HCT116 (cell line): ENCODE measurements at regions not wholly inside any gene's neighbourhood (a gene's known extent, or its start where the extent isn't known, plus 50 kb on each side); places are given as distances from the start of the nearest gene placed in this dataset.

Experiments used
- ATAC-seq: fragments of 200-7000 bp; cut with Tn5 transposase; 2 replicates; pipeline ENCODE4 v1.9.1; 2020; ENCODE audit warnings: mild to moderate bottlenecking, moderate library complexity
- BruUV-seq: library from RNA; stranded (reverse); fragments of 400-500 nt; replicated peaks from 2 replicates; lab custom pipeline; 2021; lab: Mats Ljungman, UMichigan
- CTCF ChIA-PET: fragments of 300-600 bp; sonication (Branson Sonifier 250); formaldehyde crosslinking; loops from one replicate; lab custom pipeline; 2021; ENCODE audit warnings: antibody characterized with exemption; lab: Charles Lee
- POLR2A ChIA-PET: fragments of 300-600, 350-600 bp; sonication (Branson Sonifier 250); formaldehyde crosslinking; loops from one replicate; lab custom pipeline; 2021; ENCODE audit warnings: antibody characterized with exemption; lab: Charles Lee
- RAD21 ChIA-PET, 2 experiments: fragments of 300-600 bp; sonication (Branson Sonifier 250); formaldehyde crosslinking; loops; one replicate each; lab custom pipeline; 2023; ENCODE audit warnings: low total read pairs in 2 of 2; ENCODE audit not compliant: uncharacterized antibody in 2 of 2, unreplicated experiment in 2 of 2, low non-redundant PET in 1 of 2; lab: Charles Lee
- DNase-seq: peaks from one replicate; pipeline ENCODE4 v3.0.0-alpha.2; 2010; ENCODE audit warnings: low read depth, low spot score
- H2AFZ ChIP-seq: fragments of 200-600 bp; shearing (Covaris generic), sonication (generic); 2 replicates; pipeline ENCODE4 v1.6.1; 2017; ENCODE audit warnings: low read depth, mixed run types, mixed read lengths, antibody characterized with exemption, low read length; ENCODE audit not compliant: poor library complexity, severe bottlenecking
- H3K27ac ChIP-seq: 2 replicates; pipeline ENCODE4 v1.5.1; 2012; ENCODE audit warnings: low read depth, low read length
- H3K27me3 ChIP-seq: fragments of 200-600 bp; sonication (generic); 2 replicates; pipeline ENCODE4 v1.6.1; 2016; ENCODE audit warnings: mixed run types, low read length, mixed read lengths; ENCODE audit not compliant: insufficient read depth
- H3K36me3 ChIP-seq, 2 experiments: fragments of 200-500 bp in 1 of 2; fragments of 200-600 bp in 1 of 2; sonication (Bioruptor generic) in 1 of 2; sonication (generic) in 1 of 2; 2 replicates each; pipeline versions ENCODE4 v1.5.1 to v1.6.1; 2014 to 2016; ENCODE audit warnings: low read length in 2 of 2, inconsistent platforms in 1 of 2, mixed read lengths in 1 of 2, mixed run types in 1 of 2; ENCODE audit not compliant: insufficient read depth in 2 of 2, control insufficient read depth in 1 of 2
- H3K4me1 ChIP-seq, 2 experiments: fragments of 200-600 bp in 1 of 2; sonication (generic) in 1 of 2; 2 replicates each; pipeline versions ENCODE4 v1.5.1 to v1.6.1; 2012 to 2017; ENCODE audit warnings: low read length in 2 of 2, inconsistent platforms in 1 of 2, mild to moderate bottlenecking in 1 of 2, mixed read lengths in 1 of 2, mixed run types in 1 of 2, moderate library complexity in 1 of 2; ENCODE audit not compliant: insufficient read depth in 2 of 2, control insufficient read depth in 1 of 2
- H3K4me2 ChIP-seq: fragments of 200-600 bp; sonication (generic); 2 replicates; pipeline ENCODE4 v1.6.1; 2017; ENCODE audit warnings: mixed run types, low read length, mixed read lengths
- H3K4me3 ChIP-seq, 2 experiments: fragments of 200-600 bp in 1 of 2; sonication (generic) in 1 of 2; replicated peaks in 1 of 2; 2 replicates each; pipeline ENCODE4 v1.5.1; 2011 to 2016; ENCODE audit warnings: low read length in 2 of 2, control low read depth in 1 of 2, low read depth in 1 of 2, mild to moderate bottlenecking in 1 of 2, mixed read lengths in 1 of 2, mixed run types in 1 of 2
- H3K79me2 ChIP-seq: fragments of 200-600 bp; sonication (generic); 2 replicates; pipeline ENCODE4 v1.6.1; 2017; ENCODE audit warnings: mild to moderate bottlenecking, mixed run types, low read length, moderate library complexity, mixed read lengths; ENCODE audit not compliant: insufficient read depth
- H3K9ac ChIP-seq: fragments of 200-600 bp; sonication (generic); 2 replicates; pipeline ENCODE4 v1.6.1; 2016; ENCODE audit warnings: low read length, mixed read lengths
- H3K9me2 ChIP-seq: fragments of 200-600 bp; sonication (generic), shearing (Covaris generic); 2 replicates; pipeline ENCODE4 v1.6.1; 2017; ENCODE audit warnings: mixed run types, mild to moderate bottlenecking, moderate library complexity; ENCODE audit not compliant: insufficient read depth
- H3K9me3 ChIP-seq, 2 experiments: fragments of 200-500 bp in 1 of 2; fragments of 200-600 bp in 1 of 2; sonication (Bioruptor generic) in 1 of 2; sonication (generic) in 1 of 2; 2 replicates each; pipeline ENCODE4 v1.6.1; 2014 to 2017; ENCODE audit warnings: low read length in 2 of 2, mixed read lengths in 2 of 2, inconsistent platforms in 1 of 2, low read depth in 1 of 2, mild to moderate bottlenecking in 1 of 2, mixed run types in 1 of 2, moderate library complexity in 1 of 2; ENCODE audit not compliant: control insufficient read depth in 1 of 2, insufficient read depth in 1 of 2
- H4K20me1 ChIP-seq: fragments of 200-600 bp; sonication (generic), shearing (Covaris generic); 2 replicates; pipeline ENCODE4 v1.6.1; 2017; ENCODE audit warnings: mixed run types, mild to moderate bottlenecking, moderate library complexity; ENCODE audit not compliant: insufficient read depth
- CEBPB ChIP-seq: IDR thresholded peaks from 2 replicates; pipeline ENCODE4 v1.6.1; 2012; ENCODE audit warnings: low read depth
- ELF1 ChIP-seq: IDR thresholded peaks from 2 replicates; pipeline ENCODE4 v1.6.1; 2012; ENCODE audit warnings: low read depth, borderline replicate concordance
- FOSL1 ChIP-seq: IDR thresholded peaks from 2 replicates; pipeline ENCODE4 v1.6.1; 2012; ENCODE audit warnings: low read depth
- JUND ChIP-seq: IDR thresholded peaks from 2 replicates; pipeline ENCODE4 v1.6.1; 2012
- RAD21 ChIP-seq: IDR thresholded peaks from 2 replicates; pipeline ENCODE4 v1.6.1; 2012; ENCODE audit warnings: low read depth, mild to moderate bottlenecking
- REST ChIP-seq: IDR thresholded peaks from 2 replicates; pipeline ENCODE4 v1.6.1; 2012; ENCODE audit warnings: low read depth
- SIN3A ChIP-seq: IDR thresholded peaks from 2 replicates; pipeline ENCODE4 v1.6.1; 2012; ENCODE audit warnings: low read depth
- ZFX ChIP-seq: fragments of 450-650 bp; IDR thresholded peaks from 2 replicates; pipeline ENCODE4 v1.6.1; 2017
- intact Hi-C: fragments of 100-400 bp; cut with micrococcal nuclease; formaldehyde crosslinking; loops from 2 replicates; pipeline ENCODE4 v1.10.0; 2022
- TF ChIP-seq, protein P1 (sequence below), 3 experiments: fragments of 200-600 bp in 1 of 3; sonication (generic) in 1 of 3; IDR thresholded peaks in 2 of 3; conservative IDR thresholded peaks in 1 of 3; 2 replicates each; pipeline ENCODE4 v1.5.1; 2012 to 2017; ENCODE audit warnings: low read depth in 2 of 3, low read length in 2 of 3, antibody characterized with exemption in 1 of 3, borderline replicate concordance in 1 of 3, control low read depth in 1 of 3, mild to moderate bottlenecking in 1 of 3, mixed read lengths in 1 of 3, mixed run types in 1 of 3, moderate library complexity in 1 of 3; ENCODE audit not compliant: insufficient read depth in 1 of 3

GRCh38 chr10:60663850-60664249, 114.4 kb upstream of the CDK1 start:
- 0 out of 2 replicates have a peak overlapping the region, but pooled peaks have one; percentile 3 for H3K4me2 ChIP-seq
- H3K27ac ChIP-seq: no peak overlapping the region
- intact Hi-C loops: loop anchor here (10.0 kb wide), 1 partner anchor 101 kb away; no protein-coding TSS in a partner anchor
- ChIA-PET RAD21 (no interaction called here), POLR2A (interaction anchor here (1.0 kb wide), 1 partner anchor 9 kb away, joined by 4 read pairs; no protein-coding TSS in a partner anchor), CTCF (interaction anchor here (0.9 kb wide), 1 partner anchor 17 kb away, joined by 3 read pairs; no protein-coding TSS in a partner anchor)
- H3K36me3 ChIP-seq: no peaks in the 10 kb centered on the region
- H3K9me2 ChIP-seq: no peaks in the 10 kb centered on the region
- no TSS peak for BruUV-seq
- TF ChIP-seq CEBPB: no peak
- no peak for TF ChIP-seq ZFX
- no peaks in the 10 kb centered on the region for H3K79me2 ChIP-seq
- H3K9me3 ChIP-seq: no peaks in the 10 kb centered on the region
- no peak for DNase-seq
- H3K27me3 ChIP-seq: no peaks in the 10 kb centered on the region
- H3K9ac ChIP-seq: no peak overlapping the region
- no peak overlapping the region for H2AFZ ChIP-seq
- H3K4me1 ChIP-seq: peaks cover 29 to 58% of the 10 kb centered on the region in 2 experiments
- no peak for ATAC-seq
- H3K4me3 ChIP-seq: no peak overlapping the region
- H4K20me1 ChIP-seq: no peaks in the 10 kb centered on the region

- H3K9ac ChIP-seq: no peak overlapping the region
- POLR2A ChIA-PET: interaction anchor here (1.0 kb wide), 1 partner anchor 8 kb away, joined by 4 read pairs; no protein-coding TSS in a partner anchor
- no peaks in the 10 kb centered on the region for H3K36me3 ChIP-seq
- H3K9me2 ChIP-seq: no peaks in the 10 kb centered on the region
- H4K20me1 ChIP-seq: no peaks in the 10 kb centered on the region
- TF ChIP-seq RAD21 (no peak), JUND (peak; percentile 35; the same call in 1 of the 2 replicates), ELF1 (no peak), REST (no peak), SIN3A (no peak), FOSL1 (no peak)
- TF ChIP-seq, protein P1, sequence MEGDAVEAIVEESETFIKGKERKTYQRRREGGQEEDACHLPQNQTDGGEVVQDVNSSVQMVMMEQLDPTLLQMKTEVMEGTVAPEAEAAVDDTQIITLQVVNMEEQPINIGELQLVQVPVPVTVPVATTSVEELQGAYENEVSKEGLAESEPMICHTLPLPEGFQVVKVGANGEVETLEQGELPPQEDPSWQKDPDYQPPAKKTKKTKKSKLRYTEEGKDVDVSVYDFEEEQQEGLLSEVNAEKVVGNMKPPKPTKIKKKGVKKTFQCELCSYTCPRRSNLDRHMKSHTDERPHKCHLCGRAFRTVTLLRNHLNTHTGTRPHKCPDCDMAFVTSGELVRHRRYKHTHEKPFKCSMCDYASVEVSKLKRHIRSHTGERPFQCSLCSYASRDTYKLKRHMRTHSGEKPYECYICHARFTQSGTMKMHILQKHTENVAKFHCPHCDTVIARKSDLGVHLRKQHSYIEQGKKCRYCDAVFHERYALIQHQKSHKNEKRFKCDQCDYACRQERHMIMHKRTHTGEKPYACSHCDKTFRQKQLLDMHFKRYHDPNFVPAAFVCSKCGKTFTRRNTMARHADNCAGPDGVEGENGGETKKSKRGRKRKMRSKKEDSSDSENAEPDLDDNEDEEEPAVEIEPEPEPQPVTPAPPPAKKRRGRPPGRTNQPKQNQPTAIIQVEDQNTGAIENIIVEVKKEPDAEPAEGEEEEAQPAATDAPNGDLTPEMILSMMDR (IDR thresholded peaks at IDR 0.05 in 2 of 3, conservative IDR thresholded peaks at IDR 0.05 in 1 of 3; ENCODE audit: borderline replicate concordance in 1 of 3, insufficient read depth in 1 of 3, low read depth in 2 of 3, low read length in 2 of 3): peak in 2 of 3 experiments; percentile 26 to 30; a peak in 2 of 6 replicates
- intact Hi-C loops: loop anchor here (10.0 kb wide), 1 partner anchor 102 kb away; no protein-coding TSS in a partner anchor
- H3K4me3 ChIP-seq: peak overlapping the region in 1 of 2 experiments; percentile 4; a peak in 1 of 4 replicates
- no peak overlapping the region for H3K27ac ChIP-seq
- BruUV-seq: no TSS peak
- peaks cover 29 to 50% of the 10 kb centered on the region in 2 experiments for H3K4me1 ChIP-seq
- no peaks in the 10 kb centered on the region for H3K9me3 ChIP-seq
- no peaks in the 10 kb centered on the region for H3K27me3 ChIP-seq
- H3K4me2 ChIP-seq: peak overlapping the region; percentile 53
- CTCF ChIA-PET: interaction anchor here (0.8 to 1.0 kb wide), 2 partner anchors 8 to 16 kb away, joined by 3 read pairs; no protein-coding TSS in a partner anchor
- DNase-seq: peak; percentile 7
- RAD21 ChIA-PET: no interaction called here
- H2AFZ ChIP-seq: peak overlapping the region; percentile 8
- H3K79me2 ChIP-seq: no peaks in the 10 kb centered on the region
- peak; percentile 71 for ATAC-seq
These were observed 115.2 kb upstream of the CDK1 start for GRCh38 chr10:60662917-60663614.
